HG03095 (cell line): ENCODE measurements at regions not wholly inside any gene's neighbourhood (a gene's known extent, or its start where the extent isn't known, plus 50 kb on each side); places are given as distances from the start of the nearest gene placed in this dataset.
"Not testable (repeated sequence)": the region's sequence is repeated elsewhere in the genome, so short reads cannot be mapped to it uniquely, and the experiment has no call there.

ENCODE experiments used
- ATAC-seq: cut with Tn5 transposase; IDR thresholded peaks from one replicate; pipeline ENCODE4 v1.9.1; 2021; ENCODE audit warnings: moderate library complexity; ENCODE audit not compliant: unreplicated experiment

GRCh38 chr16:66247516-66248481 is 118.7 kb upstream of the CDH5 start:
- no peak for ATAC-seq

GRCh38 chr16:66245868-66246267 is 120.6 kb upstream of the CDH5 start:
- no peak for ATAC-seq

GRCh38 chr16:66245072-66245471 is 121.4 kb upstream of the CDH5 start:
- ATAC-seq = no peak

GRCh38 chr16:66242672-66243071 is 123.8 kb upstream of the CDH5 start:
- ATAC-seq = no peak

- ATAC-seq = not testable (repeated sequence)
Measured at GRCh38 chr16:66242206-66242605, 124.3 kb upstream of the CDH5 start.

GRCh38 chr16:66240631-66241395 is 125.7 kb upstream of the CDH5 start:
- ATAC-seq = no peak

GRCh38 chr16:66240088-66240487 is 126.4 kb upstream of the CDH5 start:
- ATAC-seq = no peak

- ATAC-seq = no peak
Measured at GRCh38 chr16:66238696-66239095, 127.8 kb upstream of the CDH5 start.

GRCh38 chr16:66236301-66236700 is 130.2 kb upstream of the CDH5 start:
- no peak for ATAC-seq

- ATAC-seq = no peak
Measured at GRCh38 chr16:66231452-66232160, 134.9 kb upstream of the CDH5 start.

- ATAC-seq = no peak
Measured at GRCh38 chr16:66229651-66230050, 136.8 kb upstream of the CDH5 start.

GRCh38 chr16:66228792-66229191 is 137.7 kb upstream of the CDH5 start:
- ATAC-seq = no peak

- no peak for ATAC-seq
Measured at GRCh38 chr16:66227766-66228530, 138.5 kb upstream of the CDH5 start.

- ATAC-seq = no peak
Measured at GRCh38 chr16:66226762-66227161, 139.7 kb upstream of the CDH5 start.

GRCh38 chr16:66225696-66226095 is 140.8 kb upstream of the CDH5 start:
- no peak for ATAC-seq

GRCh38 chr16:66224626-66225025 is 141.9 kb upstream of the CDH5 start:
- no peak for ATAC-seq

- no peak for ATAC-seq
Measured at GRCh38 chr16:66224186-66224585, 142.3 kb upstream of the CDH5 start.

- ATAC-seq = no peak
Measured at GRCh38 chr16:66223176-66223780, 143.2 kb upstream of the CDH5 start.

- ATAC-seq = no peak
Measured at GRCh38 chr16:66222756-66223155, 143.7 kb upstream of the CDH5 start.

- ATAC-seq = no peak
Measured at GRCh38 chr16:66220702-66221101, 145.8 kb upstream of the CDH5 start.
